ACHN (cell line): ENCODE measurements at regions not wholly inside any gene's neighbourhood (a gene's known extent, or its start where the extent isn't known, plus 50 kb on each side); places are given as distances from the start of the nearest gene placed in this dataset.

ENCODE experiments used
- DNase-seq: peaks from one replicate; pipeline ENCODE4 v3.0.0-alpha.2; 2015
- in situ Hi-C: cut with HindIII; loops from 2 replicates; pipeline ENCODE4 v1.10.0; 2017; ENCODE audit warnings: low sequenced_read_pairs, low pct_ligation_motif_present, low pct_unique_long_range_greater_than_20kb

- no peak for DNase-seq
- in situ Hi-C loops: no loop called here
Observed at GRCh38 chr6:131381052-131381708, 191.8 kb upstream of the ARG1 start.

DNA sequence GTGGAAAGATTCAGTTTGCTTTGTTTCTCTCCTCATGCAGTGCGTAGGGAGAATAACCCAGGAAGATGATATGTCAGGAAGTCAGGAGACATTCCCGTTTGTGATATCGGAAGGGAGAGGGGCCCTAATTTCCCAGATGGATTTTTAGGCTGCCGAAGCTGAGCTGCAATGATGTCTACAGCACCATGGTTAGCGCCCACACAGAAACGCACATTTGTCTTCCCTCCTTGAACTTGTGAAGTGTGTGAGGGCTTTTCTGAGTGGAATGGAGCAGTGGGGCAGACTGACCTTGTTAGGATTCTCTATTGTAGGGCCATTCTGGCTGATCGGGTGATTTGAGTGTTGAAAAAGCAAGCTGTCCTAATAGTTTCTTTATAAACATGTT lies 191.3 kb upstream of the ARG1 start:
- DNase-seq: no peak
- in situ Hi-C loops: no loop called here

DNA sequence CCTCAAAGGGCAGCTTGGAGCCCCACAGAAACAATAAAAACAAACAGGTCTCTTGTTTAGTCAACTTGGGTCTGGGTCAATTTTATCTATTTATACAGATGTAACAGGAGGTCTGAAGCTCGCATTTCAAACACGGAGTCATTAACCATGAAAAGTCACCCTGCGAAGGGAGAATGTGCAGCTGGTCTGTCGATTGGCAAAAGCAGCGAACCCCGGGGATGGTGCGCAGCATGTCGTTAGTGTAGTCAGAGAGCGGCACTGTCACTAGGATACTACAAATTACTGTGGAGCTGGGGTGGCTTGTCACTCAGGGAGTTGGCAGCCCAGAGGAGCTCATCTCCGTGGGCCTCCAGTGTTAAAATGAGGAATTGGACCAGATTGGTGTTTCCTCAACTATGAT lies 190.4 kb upstream of the ARG1 start:
- DNase-seq: no peak
- in situ Hi-C loops: no loop called here

DNA sequence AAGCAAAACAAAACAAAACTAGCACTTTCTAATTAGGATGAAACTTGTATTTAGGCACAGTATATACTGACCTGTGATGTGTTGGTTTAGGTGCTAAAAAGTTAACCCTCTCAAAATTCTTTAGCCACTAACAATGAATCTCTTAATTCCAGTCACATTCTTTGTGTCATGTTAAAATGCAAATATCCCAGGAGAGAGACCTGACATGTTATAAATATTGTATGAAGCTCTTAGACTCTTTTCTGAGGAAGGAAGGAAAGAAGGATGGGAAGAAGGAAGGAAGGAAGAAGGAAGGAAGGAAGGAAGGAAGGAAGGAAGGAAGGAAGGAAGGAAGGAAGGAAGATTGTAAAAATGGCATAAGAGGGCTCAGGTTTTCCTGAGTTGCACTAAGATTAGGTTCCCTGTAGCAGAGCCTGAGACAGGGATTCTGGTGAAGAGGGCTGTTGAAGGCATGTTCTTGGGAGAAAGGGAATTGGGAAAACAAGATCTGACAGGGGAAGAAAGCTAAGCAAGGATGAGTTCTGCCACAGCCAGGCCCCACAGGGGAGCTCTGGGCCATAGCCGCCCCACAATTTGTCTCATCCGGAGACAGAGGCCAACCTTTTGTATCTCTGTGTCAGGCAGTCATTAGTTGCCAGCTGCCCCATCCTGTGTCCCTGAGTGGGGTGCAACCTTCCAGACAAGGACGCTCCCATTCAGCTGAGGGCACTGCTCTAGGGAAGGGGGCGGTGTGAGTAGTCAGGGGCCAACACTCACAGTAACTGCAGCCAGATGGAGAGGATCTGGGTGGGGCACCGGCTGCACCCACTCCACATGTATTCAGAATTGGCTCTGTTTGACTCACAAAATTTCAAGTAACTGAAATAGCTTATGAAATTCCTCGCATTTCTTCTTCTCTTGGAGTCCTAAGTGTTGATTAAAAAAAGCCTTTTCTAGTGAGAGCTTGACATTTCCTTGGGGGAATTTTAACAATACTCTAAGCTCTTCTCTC lies 189.3 kb upstream of the ARG1 start:
- no peak for DNase-seq
- in situ Hi-C loops: no loop called here

DNA sequence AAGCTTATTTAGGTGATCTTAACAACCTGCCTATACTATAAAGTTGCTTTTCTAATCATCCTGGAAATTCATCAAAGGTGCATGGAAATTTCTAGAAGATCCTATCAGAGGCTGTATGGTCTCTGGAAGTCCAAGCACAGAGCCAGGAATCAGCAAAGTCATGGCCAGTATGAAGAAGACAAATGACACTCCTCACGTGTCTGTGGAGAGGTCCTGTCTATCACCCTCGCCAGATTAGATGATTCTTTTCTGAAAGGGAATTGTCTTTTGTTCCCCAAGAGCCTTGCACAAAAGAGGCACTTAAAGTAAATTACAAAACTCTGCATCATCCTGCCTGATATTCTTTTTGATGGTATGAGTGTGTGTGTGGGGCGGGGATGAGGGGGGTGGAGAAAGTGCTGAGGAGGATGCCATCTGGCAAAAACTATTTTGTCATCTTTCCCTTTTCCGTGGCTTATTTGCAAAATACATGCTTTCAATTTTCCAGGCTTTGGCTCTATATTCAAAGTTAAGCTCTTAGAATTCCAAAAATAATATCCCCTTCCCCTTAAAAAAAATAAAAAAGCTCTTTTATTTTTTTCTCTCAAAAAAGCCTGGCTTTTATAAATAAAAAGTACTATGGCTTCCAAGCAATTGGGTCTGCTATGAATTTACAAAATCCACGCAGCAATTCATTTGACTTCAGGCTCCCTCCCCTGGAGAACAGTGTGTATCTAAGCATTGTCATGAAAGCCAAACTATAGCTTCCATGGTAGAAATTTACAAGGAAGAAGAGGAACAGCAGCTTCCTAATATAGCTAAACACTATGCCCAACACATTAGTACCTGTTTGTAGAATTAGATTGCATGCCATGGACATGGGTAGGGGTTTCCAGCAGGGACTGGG lies 185.2 kb upstream of the ARG1 start:
- no peak for DNase-seq
- in situ Hi-C loops: no loop called here

GRCh38 chr6:131390322-131390721 lies 182.7 kb upstream of the ARG1 start:
- no peak for DNase-seq
- in situ Hi-C loops: no loop called here

DNA sequence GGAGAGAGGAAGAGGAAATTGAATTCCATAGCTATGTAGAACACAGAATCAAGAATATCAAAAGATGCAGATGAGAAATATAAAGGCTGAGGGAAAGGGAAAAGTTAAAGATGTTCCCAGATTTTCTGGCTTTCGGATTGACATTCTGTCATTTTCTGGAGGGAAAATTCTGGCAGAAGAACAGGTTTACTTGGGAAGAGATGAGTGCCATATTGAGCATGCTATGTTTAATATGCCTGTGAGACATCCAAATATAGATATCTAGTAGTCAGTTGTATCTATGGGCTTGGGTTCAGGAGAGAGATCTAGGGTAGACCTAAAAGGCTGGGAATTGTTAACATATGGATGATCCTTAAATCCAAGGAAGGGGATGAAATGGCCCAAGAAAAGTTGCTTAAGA lies 181.9 kb upstream of the ARG1 start:
- in situ Hi-C loops: no loop called here
- no peak for DNase-seq

DNA sequence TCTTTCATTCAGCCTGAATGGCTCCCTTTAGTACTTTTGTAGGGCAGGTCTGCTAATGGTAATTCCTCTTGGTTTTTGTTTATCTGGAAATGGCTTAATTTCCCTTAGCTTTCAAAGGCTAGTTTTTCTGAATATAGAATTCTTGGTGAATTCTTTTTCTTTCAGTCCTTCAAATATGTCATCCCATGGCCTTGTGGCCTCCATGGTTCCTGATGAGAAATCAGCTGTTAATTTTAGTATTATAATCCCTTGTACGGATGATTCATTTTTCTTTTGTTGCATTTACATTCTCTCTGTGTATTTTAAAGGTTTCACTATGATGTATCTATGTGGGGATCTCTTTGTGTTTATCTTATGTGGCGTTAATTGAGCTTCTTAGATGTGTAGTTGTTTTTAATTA lies 179.6 kb upstream of the ARG1 start:
- no peak for DNase-seq
- in situ Hi-C loops: no loop called here

DNA sequence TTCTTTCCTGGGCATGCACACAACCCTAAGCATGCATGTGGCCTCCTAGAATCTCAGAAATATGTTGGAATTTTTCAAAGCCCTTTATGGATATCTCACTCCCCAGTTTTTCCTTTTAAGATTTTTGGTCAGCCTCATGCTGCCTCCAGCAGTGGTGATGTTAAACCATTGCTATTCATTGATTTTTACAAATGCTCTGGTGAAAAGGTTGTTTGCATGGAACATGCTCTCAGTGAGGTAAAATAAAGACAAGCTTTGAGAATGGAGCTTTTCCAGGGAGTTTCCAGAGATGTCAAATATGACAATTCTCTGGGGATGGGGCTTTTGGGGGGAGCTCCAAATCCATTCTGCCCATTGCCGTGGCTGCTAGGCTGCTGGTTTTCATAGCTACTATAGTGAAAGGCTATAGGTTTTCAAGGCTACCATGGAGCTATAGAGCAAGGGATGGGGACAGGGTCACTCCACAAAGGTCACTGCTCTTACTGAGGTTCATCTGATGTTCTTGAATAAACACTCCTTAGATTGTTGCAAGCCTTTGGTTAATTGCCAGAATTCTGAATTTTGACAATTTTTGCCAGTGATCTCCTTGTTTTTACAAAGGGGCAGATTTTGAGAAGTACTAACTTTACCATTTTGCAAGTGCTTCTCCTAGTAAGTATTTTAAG lies 178.1 kb upstream of the ARG1 start:
- in situ Hi-C loops: no loop called here

DNA sequence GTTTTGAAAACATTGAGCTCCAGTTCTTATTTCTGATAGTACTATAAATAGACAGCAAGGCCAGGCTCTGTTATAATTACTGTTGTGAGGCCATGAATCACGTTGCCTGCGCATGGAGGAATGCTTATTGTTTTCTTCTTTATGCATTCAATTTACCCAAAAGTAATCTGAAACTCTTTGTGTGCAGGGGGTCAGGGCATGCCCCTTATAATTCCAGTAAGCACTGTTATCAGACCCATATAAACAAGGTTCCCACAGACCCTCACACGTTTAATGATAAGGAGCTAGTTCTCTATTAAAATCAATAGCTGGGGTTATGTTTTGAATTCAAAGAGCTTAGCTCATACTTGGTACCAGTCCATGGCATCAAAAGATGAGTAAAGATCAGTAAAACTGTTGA lies 174.8 kb upstream of the ARG1 start:
- no peak for DNase-seq
- in situ Hi-C loops: no loop called here

More for the DNA sequence above, 178.1 kb upstream of the ARG1 start:
- no peak for DNase-seq

DNA sequence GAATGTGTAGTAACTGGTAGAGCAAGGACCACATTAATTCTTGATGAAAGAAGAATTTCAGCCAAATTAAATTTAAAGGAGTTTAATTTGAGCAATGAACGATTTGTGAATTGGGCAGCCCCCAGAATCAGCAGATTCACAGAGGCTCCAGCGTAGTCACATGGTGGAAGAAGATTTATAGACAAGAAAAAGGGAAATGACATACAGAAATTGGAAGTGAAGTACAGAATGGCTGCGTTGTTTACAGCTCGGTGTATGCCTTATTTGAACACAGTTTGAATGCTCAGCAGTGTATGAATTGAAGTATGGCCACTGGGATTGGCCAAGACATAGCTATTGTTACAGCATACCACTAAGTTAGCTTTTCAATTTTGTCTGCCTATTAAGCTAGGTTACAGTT lies 173.6 kb upstream of the ARG1 start:
- in situ Hi-C loops: no loop called here
- no peak for DNase-seq

GRCh38 chr6:131400054-131400778 lies 172.8 kb upstream of the ARG1 start:
- in situ Hi-C loops: no loop called here
- DNase-seq: no peak

DNA sequence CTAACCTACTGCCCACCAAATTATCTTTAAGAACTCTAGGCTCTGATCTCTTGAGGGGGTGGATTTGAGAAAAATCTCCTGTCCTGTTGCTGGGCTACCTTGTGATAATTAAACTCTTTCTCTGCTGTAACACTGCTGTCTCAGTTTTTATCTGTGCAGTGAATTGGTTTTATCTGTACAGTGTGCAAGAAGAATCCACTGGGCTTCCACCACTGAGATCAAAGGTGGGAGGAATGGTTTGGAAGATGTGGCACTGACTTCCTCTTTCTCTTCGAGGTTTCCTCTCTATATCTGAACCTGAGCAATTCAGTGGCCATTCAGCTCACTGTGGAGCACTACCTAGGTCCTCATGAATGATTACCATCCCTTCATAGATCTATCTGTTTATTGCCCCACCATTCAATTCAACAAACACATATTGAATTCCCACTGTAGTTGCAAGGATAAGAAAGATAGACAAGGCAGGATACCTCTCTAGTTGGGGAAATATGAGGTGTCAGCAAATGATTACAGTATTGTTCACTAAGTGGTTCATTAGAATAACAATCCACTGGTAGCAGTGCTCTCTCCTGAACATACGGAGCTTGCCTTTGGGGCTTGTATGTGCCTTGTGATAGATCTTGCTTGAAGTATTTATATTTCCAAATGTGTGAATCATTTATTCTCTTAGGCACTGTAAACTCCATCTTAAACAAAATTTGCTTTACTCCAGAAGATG lies 172.1 kb upstream of the ARG1 start:
- in situ Hi-C loops: no loop called here
- DNase-seq: no peak

DNA sequence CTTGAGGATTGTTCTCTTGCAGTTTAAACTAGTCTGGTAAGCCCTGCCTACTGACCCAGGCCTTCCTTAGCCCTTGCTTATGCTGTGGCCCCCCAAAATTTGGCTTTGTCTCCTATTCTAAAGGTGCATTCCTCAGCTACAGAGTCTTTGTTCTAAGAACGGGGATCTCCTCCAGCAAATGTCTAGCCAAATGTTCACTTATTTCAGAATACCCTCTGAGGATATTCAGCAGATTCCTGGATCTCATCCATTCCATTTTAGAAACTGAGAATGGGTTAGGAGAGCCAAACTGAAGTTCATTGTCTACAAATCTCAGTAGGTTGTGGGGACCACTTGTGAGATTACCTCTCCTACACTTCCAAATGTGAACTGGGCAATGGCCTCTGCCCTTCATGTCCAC lies 164.2 kb upstream of the ARG1 start:
- no peak for DNase-seq
- in situ Hi-C loops: no loop called here

DNA sequence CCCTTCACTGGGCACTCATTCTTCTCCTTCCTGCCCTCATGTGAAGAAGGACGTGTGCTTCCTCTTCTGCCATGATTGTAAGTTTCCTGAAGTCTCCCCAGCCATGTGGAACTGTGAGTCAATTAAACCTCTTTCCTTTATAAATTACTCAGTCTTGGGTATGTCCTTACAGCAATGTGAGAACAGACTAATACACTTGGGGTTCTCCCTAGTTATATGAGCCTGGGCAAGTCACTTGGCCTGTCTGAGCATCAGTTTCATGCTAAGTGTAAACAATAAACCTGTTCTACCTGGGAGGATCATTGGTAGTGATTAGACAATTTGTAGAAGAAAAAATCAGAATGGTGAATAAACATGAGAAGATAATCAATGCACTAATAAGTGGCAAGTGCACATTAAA lies 162.2 kb upstream of the ARG1 start:
- in situ Hi-C loops: no loop called here

GRCh38 chr6:131412960-131413830 lies 159.8 kb upstream of the ARG1 start:
- in situ Hi-C loops: no loop called here
- no peak for DNase-seq

More for the DNA sequence above, 162.2 kb upstream of the ARG1 start:
- DNase-seq: no peak

DNA sequence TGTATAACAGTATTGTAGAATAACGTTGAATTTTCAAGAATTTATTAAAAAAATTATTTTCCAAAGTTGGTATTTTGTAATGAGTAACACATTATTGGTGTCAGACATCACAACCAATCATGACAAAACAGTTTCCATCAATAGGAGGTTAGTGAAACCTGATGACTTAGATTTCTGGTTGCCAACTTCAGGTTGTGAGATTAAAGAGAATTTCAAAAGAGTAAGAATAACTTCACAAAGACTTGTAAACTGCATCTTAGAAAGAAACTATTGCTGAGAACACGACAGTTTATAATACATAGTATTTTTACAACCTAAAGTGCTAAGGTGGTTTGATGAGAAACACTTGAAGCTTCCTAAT lies 159.2 kb upstream of the ARG1 start:
- no peak for DNase-seq
- in situ Hi-C loops: no loop called here
